ENCODE measurements at regions not wholly inside any gene's neighbourhood (a gene's known extent, or its start where the extent isn't known, plus 50 kb on each side); places are given as distances from the start of the nearest gene placed in this dataset.

- no peaks in the 10 kb centered on the region for H3K4me1 Mint-ChIP-seq
- CTCF ChIA-PET: no interaction called here
- ATAC-seq (ENCODE audit: low read depth) (no peak), DNase-seq (no peak)
- H3K27me3 Mint-ChIP-seq: peaks cover 12% of the 10 kb centered on the region
- POLR2A ChIA-PET: no interaction called here
- H3K27ac Mint-ChIP-seq: no peak overlapping the region
- H3K9me3 Mint-ChIP-seq: no peaks in the 10 kb centered on the region
- no peaks in the 10 kb centered on the region for H3K36me3 Mint-ChIP-seq (ENCODE audit: low read depth)
- no peak for TF ChIP-seq CTCF (IDR thresholded peaks at IDR 0.05)
- intact Hi-C loops (cut with micrococcal nuclease): no loop called here
- H3K4me3 Mint-ChIP-seq: no peak overlapping the region
These were observed 160.5 kb downstream of the ACTL8 start for GRCh38 chr1:17915511-17916197.

DNA sequence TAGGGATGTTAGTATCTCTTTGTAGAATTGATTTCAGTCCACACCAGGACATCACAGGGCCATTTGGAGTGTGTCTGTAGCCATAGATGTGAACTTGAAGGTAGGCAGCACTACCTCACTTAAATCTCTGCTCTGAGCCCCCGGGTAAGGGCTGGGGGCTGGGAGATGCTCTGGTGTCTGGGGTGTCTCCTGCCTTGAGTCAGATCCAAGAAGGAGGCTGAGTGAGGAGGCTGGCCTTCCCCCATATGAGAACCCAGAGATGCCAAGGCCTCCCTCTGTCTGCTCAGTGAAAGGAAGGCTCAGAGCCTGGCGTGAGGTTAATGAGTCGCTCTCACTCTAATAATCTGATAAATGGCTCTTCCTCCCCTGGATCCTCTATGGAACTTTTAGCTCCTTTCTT lies 161.6 kb downstream of the ACTL8 start:
- H3K9me3 Mint-ChIP-seq: no peaks in the 10 kb centered on the region
- H3K4me3 Mint-ChIP-seq: no peak overlapping the region
- H3K36me3 Mint-ChIP-seq (ENCODE audit: low read depth): no peaks in the 10 kb centered on the region
- ChIA-PET CTCF (no interaction called here), POLR2A (no interaction called here)
- H3K27me3 Mint-ChIP-seq: peaks cover 14% of the 10 kb centered on the region
- ATAC-seq (ENCODE audit: low read depth) (no peak), DNase-seq (no peak)
- intact Hi-C loops (cut with micrococcal nuclease): no loop called here
- H3K4me1 Mint-ChIP-seq: no peaks in the 10 kb centered on the region
- no peak overlapping the region for H3K27ac Mint-ChIP-seq
- TF ChIP-seq CTCF (IDR thresholded peaks at IDR 0.05): no peak

DNA sequence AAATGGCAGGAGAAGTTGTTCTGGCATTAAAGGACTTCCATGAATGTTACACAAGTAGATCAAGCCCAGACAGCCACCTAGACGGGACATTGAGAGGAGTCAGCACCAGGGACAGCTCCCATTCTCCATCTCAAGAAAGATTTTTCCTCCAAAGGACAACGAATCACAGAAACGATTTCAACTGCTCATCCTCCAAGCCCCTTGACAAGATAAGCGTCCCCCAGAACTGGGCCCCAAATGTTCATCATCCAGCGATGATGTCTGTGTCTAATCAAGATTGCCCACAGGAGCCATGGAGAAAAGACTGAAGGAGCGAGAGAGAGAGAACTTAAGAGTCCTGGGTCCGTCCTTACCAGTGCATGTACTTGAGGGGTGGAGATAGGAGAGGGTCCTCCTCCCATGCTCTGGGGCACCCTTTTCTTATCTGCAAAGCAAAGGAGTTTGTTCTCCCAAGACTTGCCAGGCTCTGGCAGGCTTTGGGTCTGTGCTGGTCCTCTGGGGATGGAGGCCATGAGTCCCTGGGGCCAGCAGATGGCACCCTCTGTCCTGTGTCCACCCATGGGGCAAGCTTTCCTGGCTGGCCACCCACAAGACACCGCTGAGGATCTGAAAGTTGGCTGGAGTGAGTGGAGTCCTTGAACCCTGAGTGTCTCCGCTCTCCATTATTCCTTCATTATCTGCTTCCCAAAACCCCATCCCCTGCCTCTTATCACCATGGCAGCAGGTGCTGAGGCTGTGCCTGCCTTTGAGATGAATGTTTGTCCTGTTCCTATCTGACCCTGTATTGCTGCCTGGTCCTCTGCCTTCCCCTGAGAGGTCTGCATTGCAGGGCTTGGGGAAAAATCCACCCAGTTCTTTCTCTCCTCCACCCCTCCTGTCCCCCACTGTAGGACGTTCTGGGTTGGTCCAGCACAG lies 164.6 kb downstream of the ACTL8 start:
- no peak for ATAC-seq (ENCODE audit: low read depth)
- intact Hi-C loops (cut with micrococcal nuclease): no loop called here
- no peaks in the 10 kb centered on the region for H3K9me3 Mint-ChIP-seq
- H3K4me3 Mint-ChIP-seq: no peak overlapping the region
- no peaks in the 10 kb centered on the region for H3K36me3 Mint-ChIP-seq (ENCODE audit: low read depth)
- ChIA-PET POLR2A (no interaction called here), CTCF (no interaction called here)
- no peak overlapping the region for H3K27ac Mint-ChIP-seq
- DNase-seq: no peak
- H3K27me3 Mint-ChIP-seq: peaks cover 7% of the 10 kb centered on the region
- no peak for TF ChIP-seq CTCF (IDR thresholded peaks at IDR 0.05)
- no peaks in the 10 kb centered on the region for H3K4me1 Mint-ChIP-seq

DNA sequence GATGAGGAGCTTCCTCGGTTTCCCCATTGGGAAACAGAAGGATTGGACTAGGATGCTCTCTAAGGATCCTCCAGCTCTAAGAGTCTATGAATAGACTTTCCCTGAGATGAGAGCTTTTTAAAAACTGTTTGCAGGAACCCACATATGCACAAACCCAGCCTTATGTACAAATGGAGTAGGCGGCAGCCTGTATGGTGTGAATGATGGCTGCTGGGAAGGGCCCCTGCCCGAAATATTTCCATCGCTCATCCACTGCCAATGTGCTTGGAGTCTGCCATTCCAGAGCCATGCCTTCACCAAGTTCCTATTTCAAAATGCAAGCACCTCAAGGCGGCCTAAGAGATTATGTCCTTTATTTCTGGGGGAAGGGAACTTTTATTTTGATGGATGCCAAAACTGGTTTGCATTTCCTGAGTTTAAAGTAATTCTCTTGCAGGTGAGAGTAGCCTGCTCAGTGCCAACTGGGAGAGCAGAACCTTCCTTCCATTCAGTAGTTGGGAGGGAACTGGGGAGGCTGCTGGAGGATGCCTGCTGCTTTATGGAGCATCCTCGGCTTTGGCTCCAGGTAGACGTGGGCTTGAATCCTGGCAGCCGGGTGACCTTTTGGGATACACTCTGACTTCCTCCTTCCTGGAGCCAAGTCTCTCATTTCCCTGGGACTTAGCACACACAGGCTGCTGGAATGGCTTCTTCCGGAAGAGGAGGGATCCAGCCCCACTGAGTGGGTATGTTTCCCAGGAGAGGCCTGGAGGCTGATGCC lies 165.9 kb downstream of the ACTL8 start:
- no peak for TF ChIP-seq CTCF (IDR thresholded peaks at IDR 0.05)
- H3K36me3 Mint-ChIP-seq (ENCODE audit: low read depth): no peaks in the 10 kb centered on the region
- ATAC-seq (ENCODE audit: low read depth) (no peak), DNase-seq (no peak)
- no peak overlapping the region for H3K4me3 Mint-ChIP-seq
- H3K27me3 Mint-ChIP-seq: peaks cover 7% of the 10 kb centered on the region
- H3K4me1 Mint-ChIP-seq: no peaks in the 10 kb centered on the region
- no peaks in the 10 kb centered on the region for H3K9me3 Mint-ChIP-seq
- intact Hi-C loops (cut with micrococcal nuclease): no loop called here
- H3K27ac Mint-ChIP-seq: no peak overlapping the region
- ChIA-PET CTCF (no interaction called here), POLR2A (no interaction called here)

DNA sequence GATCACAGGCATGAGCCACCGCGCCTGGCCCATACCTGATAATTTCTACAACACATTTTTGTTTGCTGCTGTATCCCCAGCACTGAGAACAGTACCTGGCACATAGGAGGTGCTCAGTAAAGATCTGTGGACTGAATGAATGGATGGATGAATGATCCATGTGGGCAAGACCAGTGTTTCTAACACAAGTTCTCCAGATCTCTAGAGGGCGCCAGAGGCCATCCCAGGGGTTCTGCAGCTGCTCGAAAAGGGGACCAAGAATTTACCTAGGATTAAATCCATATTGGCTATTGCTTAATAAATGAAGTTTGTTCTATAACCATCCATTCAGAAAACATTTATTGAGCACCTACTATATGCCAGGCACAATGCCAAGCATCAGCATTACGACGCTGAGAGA lies 167.7 kb downstream of the ACTL8 start:
- Mint-ChIP-seq H3K27me3 (peaks cover 12% of the 10 kb centered on the region), H3K9me3 (no peaks in the 10 kb centered on the region), H3K27ac (no peak overlapping the region), H3K36me3 (ENCODE audit: low read depth) (no peaks in the 10 kb centered on the region), H3K4me3 (no peak overlapping the region), H3K4me1 (no peaks in the 10 kb centered on the region)
- CTCF ChIA-PET: interaction anchor here (0.9 to 2.4 kb wide), 4 partner anchors 173 to 180 kb away, joined by 3 to 10 read pairs (median 6); no protein-coding TSS in a partner anchor
- no peak for TF ChIP-seq CTCF (IDR thresholded peaks at IDR 0.05)
- POLR2A ChIA-PET: no interaction called here
- DNase-seq (no peak), ATAC-seq (ENCODE audit: low read depth) (no peak)
- intact Hi-C loops (cut with micrococcal nuclease): no loop called here
